ENCODE measurements at regions not wholly inside any gene's neighbourhood (a gene's known extent, or its start where the extent isn't known, plus 50 kb on each side); places are given as distances from the start of the nearest gene placed in this dataset.
"Not testable (repeated sequence)": the region's sequence is repeated elsewhere in the genome, so short reads cannot be mapped to it uniquely, and the experiment has no call there.

GRCh38 chr7:57243551-57243950 is 111.3 kb upstream of the ZNF479 start:
- not testable (repeated sequence) for TF ChIP-seq EP300 (IDR thresholded peaks at IDR 0.05; ENCODE audit: borderline replicate concordance in 1 of 2, low read depth in 1 of 2, low read length in 1 of 2); CTCF (IDR thresholded peaks at IDR 0.05); FOSL2 (IDR thresholded peaks at IDR 0.05; ENCODE audit: borderline replicate concordance, low read depth); RCOR1 (IDR thresholded peaks at IDR 0.05; ENCODE audit: low read length); TAF1 (IDR thresholded peaks at IDR 0.05; ENCODE audit: borderline replicate concordance, low read depth, low read length); POLR2AphosphoS5 (IDR thresholded peaks at IDR 0.05; ENCODE audit: low read depth, low read length); RFX5 (IDR thresholded peaks at IDR 0.05; ENCODE audit: low read length); ZBTB33 (IDR thresholded peaks at IDR 0.05; ENCODE audit: borderline replicate concordance, low read depth); GATA2 (CRISPR knock-in tag; IDR thresholded peaks at IDR 0.05); USF2 (IDR thresholded peaks at IDR 0.05; ENCODE audit: borderline replicate concordance, low read depth, low read length); FOXM1 (IDR thresholded peaks at IDR 0.05; ENCODE audit: low read depth); MXI1 (IDR thresholded peaks at IDR 0.05; ENCODE audit: low read depth, low read length)
